IPS-11a (cell line): ENCODE measurements at regions not wholly inside any gene's neighbourhood (a gene's known extent, or its start where the extent isn't known, plus 50 kb on each side); places are given as distances from the start of the nearest gene placed in this dataset.

ENCODE experiments used
- H3K4me3 ChIP-seq: one replicate; pipeline ENCODE4 v1.5.1; 2013; ENCODE audit warnings: low read depth, low read length, control low read depth

GRCh38 chr11:31865606-31866300, 54.6 kb upstream of the PAX6 start:
- no peak overlapping the region for H3K4me3 ChIP-seq

GRCh38 chr11:31863170-31863832, 52.2 kb upstream of the PAX6 start:
- H3K4me3 ChIP-seq = no peak overlapping the region

- H3K4me3 ChIP-seq = no peak overlapping the region
Measured at GRCh38 chr11:31861011-31861410, 49.9 kb upstream of the PAX6 start.
